A549 (cell line): ENCODE measurements at regions not wholly inside any gene's neighbourhood (a gene's known extent, or its start where the extent isn't known, plus 50 kb on each side); places are given as distances from the start of the nearest gene placed in this dataset.

ENCODE experiments used
- CHD4 ChIP-seq: fragments of 200-600 bp; sonication (generic); IDR thresholded peaks from 2 replicates; pipeline ENCODE4 v1.6.1; 2016; ENCODE audit warnings: antibody characterized with exemption, mild to moderate bottlenecking, borderline replicate concordance
- EP300 ChIP-seq, 2 experiments: fragments of >200 bp; sonication (Bioruptor Twin); formaldehyde crosslinking; IDR thresholded peaks; 2 replicates in 1 of 2; 3 replicates in 1 of 2; pipeline ENCODE4 v1.6.1; 2016 to 2017
- KDM1A ChIP-seq: fragments of 200-600 bp; sonication (generic); IDR thresholded peaks from 2 replicates; pipeline ENCODE4 v1.6.1; 2016; ENCODE audit warnings: low read depth, mild to moderate bottlenecking
- SMC3 ChIP-seq: fragments of >200 bp; sonication (Bioruptor Twin); formaldehyde crosslinking; IDR thresholded peaks from 3 replicates; pipeline ENCODE4 v1.6.1; 2018; ENCODE audit warnings: inconsistent platforms
- TF ChIP-seq, protein P1 (sequence below): fragments of >200 bp; sonication (Bioruptor Twin); formaldehyde crosslinking; IDR thresholded peaks from 3 replicates; pipeline ENCODE4 v1.5.1; 2016

DNA sequence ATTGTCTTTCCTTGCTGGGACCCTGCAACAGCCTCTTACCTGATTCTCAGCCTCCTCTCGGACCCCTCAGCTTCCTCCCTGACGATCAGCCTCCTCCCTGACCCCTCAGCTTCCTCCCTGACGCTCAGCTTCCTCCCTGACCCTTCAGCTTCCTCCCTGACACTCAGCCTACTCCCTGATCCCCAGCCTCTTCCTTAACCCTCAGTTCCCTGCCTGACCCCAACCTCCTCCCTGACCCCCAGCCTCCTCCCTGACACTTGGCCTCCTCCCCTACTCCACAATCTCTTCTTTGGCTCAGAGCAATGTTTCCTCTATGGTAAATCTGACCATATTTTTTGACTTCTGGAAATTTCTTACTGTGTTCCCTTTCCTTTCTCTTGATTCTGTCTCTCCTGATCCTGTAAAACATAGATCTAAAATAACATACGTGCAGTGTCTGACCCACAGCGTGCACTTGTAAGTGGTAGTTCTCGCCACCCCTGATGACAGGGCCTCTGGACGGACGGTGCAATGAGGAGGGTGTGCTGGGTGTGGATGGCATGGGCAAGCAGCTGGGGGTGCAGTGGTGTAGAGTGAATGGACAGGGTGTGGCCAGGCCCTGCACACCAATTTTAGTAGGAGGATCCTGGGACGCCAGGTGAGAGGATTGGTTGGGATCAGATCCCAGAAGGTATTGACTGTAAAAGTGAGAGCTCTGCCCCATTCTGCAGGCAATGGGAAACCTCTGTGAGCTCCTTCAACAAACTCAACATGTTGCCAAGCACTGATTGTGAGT lies 264.1 kb downstream of the FOXD2 start:
- TF ChIP-seq KDM1A (no peak), CHD4 (no peak), SMC3 (no peak), EP300 (IDR thresholded peaks at IDR 0.05) (no peak)
- TF ChIP-seq, protein P1, sequence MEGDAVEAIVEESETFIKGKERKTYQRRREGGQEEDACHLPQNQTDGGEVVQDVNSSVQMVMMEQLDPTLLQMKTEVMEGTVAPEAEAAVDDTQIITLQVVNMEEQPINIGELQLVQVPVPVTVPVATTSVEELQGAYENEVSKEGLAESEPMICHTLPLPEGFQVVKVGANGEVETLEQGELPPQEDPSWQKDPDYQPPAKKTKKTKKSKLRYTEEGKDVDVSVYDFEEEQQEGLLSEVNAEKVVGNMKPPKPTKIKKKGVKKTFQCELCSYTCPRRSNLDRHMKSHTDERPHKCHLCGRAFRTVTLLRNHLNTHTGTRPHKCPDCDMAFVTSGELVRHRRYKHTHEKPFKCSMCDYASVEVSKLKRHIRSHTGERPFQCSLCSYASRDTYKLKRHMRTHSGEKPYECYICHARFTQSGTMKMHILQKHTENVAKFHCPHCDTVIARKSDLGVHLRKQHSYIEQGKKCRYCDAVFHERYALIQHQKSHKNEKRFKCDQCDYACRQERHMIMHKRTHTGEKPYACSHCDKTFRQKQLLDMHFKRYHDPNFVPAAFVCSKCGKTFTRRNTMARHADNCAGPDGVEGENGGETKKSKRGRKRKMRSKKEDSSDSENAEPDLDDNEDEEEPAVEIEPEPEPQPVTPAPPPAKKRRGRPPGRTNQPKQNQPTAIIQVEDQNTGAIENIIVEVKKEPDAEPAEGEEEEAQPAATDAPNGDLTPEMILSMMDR: no peak
